HPDE6-E6E7 (cell line): ENCODE measurements at regions not wholly inside any gene's neighbourhood (a gene's known extent, or its start where the extent isn't known, plus 50 kb on each side); places are given as distances from the start of the nearest gene placed in this dataset.

ENCODE experiments used
- DNase-seq: peaks from one replicate; pipeline ENCODE4 v3.0.0; 2011; ENCODE audit warnings: missing footprints; ENCODE audit errors: extremely low spot score

DNA sequence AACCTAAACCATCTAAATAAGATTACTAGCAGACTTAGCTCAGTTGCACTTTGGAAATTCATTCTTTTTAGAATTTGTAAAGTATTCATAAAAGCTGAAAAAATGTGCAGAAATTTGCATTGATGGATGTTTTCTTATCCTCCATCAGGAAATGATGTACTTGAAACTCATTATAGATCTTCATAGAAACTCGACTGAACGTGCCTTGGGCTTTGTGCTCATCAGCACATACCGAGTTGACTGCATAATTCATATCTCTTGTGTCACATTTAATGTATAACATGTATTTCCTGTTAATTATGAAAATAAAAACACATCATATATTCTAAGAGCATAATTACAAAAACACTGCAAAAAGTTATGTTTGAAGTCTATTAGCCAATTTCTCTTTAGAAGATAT, 290.9 kb upstream of the NR5A2 start:
- DNase-seq: no peak

DNA sequence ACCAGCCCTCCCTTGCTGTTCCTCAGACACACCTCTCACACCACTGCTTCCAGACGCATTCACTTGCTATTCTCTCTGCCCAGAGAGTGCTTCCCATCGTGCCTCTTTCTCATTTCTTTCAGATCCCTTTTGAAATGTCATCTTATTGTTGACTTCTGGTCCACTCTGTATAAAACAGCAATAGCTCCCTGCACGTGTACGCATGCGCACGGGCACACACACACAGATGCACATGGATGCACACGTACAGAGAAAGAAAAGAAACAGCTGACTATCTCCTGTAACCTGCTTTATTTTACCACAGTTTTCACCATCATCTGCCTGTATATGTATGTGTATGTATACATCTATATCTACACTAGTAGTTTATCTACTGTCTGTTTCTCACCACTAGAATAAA, 285.9 kb upstream of the NR5A2 start:
- no peak for DNase-seq

DNA sequence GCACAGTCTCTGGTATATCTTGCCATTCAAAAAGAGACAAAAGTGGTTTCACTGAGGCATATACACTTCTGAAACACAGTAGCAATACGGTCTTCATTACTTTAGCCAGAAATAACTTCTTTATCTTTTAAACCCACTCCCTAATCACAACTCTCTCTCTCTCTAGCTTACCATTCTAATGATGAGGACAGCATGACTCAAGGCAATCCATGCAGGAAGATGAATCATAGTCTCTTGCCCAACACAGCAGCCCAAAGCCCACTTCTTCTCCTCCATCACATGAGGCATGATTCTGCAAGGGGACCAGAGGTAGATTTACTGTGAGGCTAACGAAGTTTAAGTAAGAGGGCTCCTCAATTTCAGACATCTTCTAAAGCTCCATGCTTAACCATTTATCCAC, 285.0 kb upstream of the NR5A2 start:
- DNase-seq: peak; percentile 79

DNA sequence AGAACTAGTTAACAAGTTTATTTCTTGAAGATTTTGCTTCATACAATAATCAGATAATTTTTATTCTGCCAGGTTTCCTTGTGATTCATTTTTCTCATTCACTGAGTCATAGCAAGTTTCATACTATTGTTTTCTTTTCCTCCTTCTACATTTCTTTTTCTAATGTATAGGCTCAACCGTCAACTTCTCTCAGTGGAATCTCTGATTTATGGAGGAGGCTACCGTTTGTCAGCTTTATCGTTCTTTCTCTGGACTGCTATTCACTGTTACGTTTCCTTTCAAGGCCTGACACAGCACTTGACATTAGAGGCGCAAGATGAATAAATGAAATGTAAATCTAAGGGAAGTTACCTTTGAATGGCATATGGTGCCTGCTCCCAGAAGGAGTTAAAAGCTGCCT, 284.3 kb upstream of the NR5A2 start:
- peak; percentile 16 for DNase-seq

DNA sequence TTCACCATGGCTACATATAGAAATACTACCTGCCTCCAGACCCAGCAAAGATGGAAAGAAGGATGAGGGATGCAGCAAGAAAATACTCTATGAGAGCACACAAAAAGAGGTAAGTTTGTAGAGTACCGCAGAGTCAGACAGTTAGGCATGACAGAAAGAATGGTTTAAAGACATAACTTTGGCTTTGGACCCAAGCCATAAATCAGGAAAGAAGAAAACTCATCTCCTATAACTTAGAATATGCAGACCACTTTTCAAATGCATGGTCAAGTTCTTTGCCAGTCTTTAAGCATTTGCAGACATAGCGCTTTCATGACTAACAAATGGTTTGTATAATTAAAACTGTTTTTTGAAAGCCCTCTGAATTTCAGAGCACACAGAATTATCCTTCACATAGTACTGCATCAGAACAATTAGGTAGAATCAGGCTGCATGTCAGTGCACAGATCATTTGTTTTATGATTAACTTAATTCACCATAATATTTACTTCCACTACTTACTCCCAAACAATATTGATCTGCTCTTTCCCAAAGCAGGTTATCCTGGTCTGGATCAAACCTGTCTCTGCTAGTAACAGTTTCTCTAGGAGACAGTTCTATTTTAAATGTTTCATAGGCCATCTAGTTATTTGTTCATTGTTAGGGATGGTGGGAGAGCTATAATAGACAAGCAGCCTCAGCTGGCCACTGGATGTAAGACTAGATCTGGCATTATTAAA, 280.7 kb upstream of the NR5A2 start:
- DNase-seq: no peak

DNA sequence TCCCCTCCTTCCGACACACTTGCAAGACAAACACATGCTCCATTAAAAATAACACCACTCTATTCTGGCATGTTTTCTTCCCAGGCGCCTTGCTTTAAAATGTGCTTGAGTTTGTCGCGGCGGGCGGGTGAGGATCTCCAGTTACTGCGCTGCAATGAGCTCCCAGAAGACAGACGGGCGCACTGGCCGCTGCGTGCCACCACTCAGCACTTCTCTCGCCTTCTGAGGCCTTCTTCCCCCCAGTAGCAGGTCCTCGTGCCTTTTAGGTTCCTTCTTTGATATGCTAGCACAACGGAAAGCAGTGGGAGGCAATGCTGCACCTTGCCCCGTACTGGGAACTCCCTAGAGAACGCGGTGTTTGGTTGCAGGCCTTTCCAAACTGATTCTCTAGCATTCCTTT, 279.5 kb upstream of the NR5A2 start:
- no peak for DNase-seq

DNA sequence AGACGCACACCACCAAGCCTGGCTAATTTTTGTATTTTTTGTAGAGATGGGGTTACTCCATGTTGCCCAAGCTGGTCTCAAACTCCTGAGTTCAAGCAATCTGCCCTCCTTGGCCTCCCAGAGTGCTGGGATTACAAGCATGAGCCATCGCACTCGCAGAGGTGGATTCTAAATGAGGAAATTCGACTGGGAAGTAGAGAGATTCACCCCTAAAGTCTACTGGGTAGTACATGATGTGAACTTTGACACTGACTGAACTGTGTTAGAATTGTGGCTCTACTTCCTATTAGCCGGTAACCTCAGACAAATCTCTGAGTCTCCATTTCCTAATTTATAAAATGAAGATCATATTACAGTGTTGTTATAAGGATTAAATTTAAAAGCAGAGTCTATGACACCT, 276.0 kb upstream of the NR5A2 start:
- DNase-seq: no peak

DNA sequence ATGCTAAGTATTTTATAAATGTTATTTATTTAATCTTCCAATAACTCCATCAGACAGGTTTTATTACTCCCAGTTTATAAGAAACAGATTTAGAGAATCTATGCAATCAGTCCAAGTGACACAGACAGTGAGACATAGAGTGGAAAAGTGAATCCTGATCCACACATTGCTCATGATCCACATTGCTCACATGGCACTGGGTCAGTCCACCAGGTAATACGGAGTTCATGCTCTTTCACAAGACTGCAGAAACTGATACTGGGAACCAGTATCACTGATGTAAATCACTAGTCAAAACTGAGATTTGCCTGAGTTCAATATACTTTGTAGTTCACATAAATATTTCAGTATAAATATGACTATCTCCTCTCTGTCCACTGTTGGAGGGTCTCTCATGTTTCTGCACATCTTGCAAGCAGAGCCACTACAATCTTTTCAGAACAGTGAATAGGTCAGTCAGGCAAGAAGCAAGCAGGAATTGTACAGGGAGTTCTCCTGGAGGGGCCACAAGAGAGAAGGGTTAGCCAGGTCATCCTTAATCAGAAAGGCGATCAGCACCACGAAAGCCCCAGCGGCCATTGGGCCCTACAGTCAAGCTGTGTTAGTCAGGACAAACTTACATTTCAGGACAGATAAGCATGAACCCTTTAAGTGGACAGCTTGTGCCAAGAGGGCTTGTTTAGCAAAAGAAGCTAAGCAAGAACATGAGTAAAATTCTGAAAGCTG, 275.4 kb upstream of the NR5A2 start:
- no peak for DNase-seq

DNA sequence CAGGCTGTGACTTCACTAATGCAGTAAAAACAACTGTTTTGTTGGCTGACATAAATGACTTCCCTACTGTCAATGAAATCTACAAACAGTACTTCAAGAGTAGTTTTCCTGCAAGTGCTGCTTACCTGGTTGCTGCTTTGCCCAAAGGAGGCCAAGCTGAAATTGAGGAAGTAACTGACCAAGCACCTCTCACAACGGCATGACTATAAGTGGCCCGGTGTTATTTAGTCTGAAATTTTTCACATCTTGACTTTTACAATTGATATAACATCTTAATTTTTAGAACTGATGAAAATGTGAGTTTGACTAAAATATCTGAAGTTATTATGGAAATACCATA, 274.9 kb upstream of the NR5A2 start:
- no peak for DNase-seq

DNA sequence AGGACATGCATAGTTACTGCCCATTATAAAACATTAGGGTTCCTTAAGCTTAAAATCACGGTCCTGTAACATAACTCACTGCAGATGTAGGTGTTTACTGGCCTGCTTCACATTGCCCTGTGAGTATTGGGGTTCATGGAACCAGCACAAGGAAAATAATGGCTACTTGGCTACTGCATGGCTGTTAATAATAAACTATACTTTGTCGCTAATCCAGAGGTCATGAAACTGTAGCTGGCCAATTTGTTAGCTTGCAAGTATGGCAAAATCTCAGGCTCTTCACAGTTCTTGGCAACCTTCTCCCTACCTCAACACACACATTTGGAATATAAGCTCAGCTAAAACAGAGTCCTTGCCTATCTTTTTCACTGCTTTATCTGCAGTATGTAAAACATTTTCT, 274.0 kb upstream of the NR5A2 start:
- DNase-seq: no peak

DNA sequence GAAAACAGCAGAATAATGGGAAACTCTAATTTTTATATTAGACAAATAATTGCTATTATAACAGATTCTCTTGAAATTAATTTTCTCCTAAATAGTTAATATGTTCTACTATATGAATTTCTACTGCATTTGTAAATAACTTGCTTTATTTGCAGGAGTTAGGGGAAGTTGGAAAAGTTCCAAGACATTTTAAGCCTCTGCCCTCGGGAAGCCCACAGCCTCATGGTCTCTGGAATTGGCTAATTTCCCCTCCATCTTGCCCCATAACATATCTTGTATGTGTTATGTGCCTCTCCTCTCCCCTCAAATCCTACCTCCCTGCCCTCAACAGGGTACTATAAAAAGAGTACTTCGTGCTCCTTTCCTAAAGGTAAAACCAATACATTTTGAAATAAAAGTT, 271.4 kb upstream of the NR5A2 start:
- DNase-seq: no peak

DNA sequence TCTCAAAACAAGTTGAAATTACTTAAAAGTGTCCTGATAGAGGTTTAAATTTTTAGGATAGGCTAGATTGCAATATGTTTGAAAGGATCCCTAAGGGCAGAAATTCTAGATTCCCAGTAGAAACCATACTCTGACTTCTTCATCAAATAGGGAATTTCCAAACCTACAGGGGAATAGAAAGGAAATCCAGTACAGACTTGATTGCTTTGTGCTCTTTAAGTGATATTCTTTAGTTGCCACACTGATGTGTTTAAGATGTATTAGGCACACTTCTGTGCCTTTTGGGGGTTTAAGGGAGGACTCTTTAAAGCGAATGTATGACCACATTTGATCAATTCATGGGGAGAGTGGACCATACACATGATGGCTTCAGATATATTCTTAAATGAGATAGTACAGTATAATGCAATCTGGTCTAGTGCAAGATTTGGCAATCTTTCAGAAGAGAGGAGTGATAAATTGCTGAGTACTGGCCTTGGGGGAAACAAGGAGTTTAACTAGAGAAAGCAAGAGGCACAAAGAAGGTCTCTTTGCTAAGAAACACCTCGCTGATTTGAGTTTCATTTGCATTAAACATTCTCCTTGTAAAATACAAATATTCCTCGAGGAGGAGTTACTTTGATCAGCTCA, 268.8 kb upstream of the NR5A2 start:
- DNase-seq: peak; percentile 28

DNA sequence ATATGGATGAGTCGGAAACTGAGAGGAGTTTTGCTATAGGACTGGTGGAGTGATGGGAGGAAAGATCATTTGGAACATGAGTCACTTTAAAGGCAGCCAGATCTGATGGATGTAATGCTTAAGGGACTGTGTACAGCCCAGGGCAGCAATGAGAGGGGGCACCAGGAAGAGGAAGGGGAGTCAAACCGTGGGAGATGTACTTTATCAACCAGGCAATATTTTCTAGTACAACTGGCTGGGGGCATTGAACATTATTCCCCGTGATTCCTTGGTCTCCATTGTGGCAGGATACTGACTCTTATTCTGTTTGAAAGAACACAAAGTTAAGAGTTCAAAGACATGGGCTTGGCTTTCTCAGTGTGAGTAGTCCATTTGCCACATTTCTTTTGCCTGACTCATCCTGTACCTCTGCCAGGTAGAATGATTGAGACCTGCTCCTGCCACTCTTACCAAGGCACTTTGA, 268.2 kb upstream of the NR5A2 start:
- DNase-seq: peak; percentile 62

DNA sequence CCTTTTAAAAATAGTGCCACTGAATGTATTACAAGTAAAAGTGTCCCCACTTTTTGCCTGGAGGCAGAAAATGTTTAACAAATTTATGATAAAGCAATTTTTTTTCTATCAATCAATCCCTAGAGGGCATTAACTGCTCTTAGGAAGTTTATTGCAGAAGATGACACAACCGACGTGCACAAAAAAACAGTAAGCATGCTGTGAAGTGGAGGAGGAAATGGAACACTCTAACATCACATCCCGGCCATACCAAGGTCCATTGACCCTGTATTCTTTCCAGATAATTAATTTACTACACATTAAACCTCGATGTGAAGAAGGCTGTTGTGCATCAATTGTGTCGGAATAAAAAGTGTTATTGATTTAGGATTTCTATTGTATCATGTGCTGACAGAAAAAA, 264.9 kb upstream of the NR5A2 start:
- no peak for DNase-seq

DNA sequence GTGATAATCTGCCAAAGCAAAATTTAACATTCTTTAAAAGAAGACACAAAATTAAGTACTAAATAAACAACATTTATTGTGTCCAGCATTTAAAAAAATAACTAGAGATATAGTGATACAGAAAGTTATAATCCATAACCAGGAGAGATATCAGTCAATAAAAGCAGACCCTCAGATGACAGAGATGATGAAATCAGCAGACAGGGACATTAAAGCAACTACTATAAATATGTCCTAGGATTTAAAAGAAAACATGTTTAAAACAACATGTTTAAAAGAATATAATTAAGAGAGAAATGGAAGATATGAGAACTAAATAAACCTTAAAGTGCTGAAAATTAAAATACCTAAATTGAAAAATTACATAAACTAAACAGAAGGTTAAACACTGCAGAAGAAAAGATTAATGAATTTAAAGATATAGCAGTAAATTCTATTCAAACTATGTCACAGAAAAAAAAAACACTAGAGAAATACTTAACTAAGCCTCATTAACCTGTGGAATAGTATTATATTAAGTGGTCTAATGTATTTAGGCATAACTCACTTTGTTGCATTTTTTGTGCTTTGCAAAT, 261.2 kb upstream of the NR5A2 start:
- no peak for DNase-seq

DNA sequence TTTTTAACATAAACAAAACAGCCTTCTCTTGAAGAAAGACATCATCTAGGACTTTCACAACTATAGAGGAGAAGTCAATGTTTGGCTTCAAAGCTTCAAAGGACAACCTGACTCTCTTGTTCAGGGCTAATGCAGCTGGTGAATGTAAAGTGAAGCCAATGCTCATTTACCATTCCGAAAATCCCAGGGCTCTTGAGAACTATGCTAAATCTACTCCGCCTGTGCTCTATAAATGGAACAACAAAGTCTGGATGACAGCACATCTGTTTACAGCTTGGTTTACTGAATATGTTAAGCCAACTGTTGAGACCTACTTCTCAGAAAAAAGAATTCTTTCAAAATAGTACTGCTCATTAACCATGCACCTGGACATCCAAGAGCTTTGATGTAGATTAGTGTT, 259.8 kb upstream of the NR5A2 start:
- DNase-seq: no peak

DNA sequence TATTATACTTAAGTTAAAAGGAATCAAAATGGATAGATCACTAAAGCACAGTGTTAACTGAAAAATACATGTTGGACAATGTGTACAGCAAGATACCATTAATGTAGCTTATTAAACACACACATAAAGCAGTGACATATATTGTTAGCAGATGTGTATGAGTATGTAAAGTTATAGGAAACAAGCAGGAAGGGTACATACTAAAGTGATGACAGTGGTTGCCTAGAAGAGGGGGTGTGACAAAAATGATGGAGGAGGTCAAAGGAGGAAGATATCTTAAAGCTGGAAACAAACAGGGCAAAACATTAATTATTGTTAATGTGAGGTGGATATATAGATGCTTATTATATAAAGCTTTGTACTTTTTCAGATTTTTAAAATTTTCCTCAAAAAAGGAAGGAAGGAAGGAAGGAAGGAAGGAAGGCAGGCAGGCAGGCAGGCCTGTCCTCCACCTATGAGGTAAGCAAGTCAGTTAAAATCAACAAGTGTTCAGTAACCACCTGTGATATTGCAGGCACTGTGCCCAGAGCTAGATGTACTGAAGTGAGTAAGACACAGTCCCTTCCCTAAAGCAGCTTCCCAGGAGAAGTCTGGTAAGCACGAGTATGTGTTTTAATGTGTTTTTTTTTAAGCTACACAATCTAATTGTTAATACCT, 252.9 kb upstream of the NR5A2 start:
- DNase-seq: peak; percentile 64

DNA sequence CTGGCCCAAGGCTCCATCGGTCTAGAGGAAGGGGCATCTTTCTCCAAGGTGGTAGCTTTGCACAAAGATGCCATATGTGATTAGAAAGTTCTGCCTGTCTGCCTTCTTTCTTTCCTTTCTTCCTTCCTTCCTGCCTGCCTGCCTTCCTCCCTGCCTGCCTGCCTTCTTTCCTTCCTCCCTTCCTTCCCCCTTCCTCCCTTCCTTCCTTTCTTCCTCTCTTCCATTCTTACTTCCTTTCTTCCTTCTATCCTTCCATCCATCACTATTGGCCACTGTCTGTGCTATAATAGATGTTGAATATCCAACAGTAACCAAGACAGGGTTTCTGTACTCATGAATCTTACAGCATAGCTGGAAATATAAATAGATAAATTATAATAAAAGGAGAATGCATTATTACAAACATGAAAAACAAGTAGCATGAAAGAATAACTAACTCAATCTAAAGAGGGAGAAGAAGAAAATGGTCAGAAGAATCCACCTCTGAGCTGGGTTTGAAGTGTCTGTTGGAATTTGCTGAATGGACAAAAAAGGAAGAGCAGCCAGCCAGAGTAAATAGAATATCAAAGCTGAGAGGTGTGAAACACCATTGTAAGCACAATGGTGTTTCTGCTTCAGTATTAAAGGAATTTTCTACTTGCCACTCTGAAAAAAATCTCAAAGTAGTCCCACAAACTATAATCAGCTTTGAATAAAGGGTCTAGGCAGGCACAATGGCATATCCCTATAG, 250.6 kb upstream of the NR5A2 start:
- DNase-seq: no peak

DNA sequence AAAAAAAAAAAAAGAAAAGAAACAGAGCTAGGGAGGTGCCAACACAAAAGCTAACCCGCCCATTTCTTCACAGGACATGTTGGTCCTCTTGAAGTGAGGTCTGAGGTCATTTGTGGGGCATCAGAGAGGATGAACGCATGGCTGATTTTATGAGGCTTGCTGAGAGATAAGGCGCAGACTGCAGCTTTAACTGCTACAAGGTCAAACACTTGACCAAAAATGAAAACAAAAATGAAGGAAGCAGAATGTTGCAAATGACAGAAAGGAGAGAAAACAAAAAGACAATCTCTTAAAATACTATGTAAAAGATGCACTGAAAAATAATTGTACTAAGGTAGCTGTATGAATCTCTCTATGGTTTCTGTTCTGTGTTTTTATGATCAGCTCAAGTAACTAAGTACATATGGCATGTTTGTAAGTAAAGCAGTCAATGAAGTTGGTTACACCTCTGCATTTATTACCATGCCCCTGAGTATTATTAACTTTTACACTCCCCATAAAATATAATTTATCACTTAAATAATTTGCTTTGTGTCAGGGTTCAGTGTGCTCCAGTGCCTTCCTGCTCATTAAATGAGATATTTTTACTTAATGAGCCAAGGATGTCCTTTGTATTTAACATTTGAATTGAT, 249.1 kb upstream of the NR5A2 start:
- DNase-seq: no peak

DNA sequence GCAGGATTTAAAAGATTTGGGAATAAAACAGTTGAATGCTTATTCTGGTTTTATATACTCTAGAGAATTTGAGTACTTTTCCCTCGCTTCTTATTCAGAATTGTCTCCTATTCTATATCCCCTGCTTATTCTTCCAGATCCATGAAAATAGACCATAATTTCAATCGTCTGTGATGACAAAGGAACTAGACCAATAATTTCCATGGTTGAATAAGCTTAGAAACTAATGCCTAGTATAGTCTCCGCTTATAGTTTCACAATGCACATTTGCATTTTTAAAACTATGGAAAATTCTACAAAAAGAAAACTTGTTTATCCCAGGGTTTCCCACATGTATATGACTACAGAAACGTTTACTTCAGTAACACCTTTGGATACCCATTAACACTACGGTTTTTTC, 247.4 kb upstream of the NR5A2 start:
- DNase-seq: no peak
